Aorta (tissue), 5 donors: ENCODE measurements at regions not wholly inside any gene's neighbourhood (a gene's known extent, or its start where the extent isn't known, plus 50 kb on each side); places are given as distances from the start of the nearest gene placed in this dataset.
"Not testable (repeated sequence)": the region's sequence is repeated elsewhere in the genome, so short reads cannot be mapped to it uniquely, and the experiment has no call there.

Source experiments
- ATAC-seq: fragments of 200-7000 bp; cut with Tn5 transposase; one replicate; pipeline ENCODE4 v1.9.1; 2022; ENCODE audit warnings: moderate library complexity; ENCODE audit not compliant: low FRiP score
- DNase-seq, 2 donors: peaks; one replicate each; pipeline ENCODE4 v3.0.0-alpha.2; 2020
- H3K27ac ChIP-seq, 2 donors: one replicate each; pipeline ENCODE4 v1.5.1; 2013; ENCODE audit warnings: low read length in 2 of 2, mild to moderate bottlenecking in 2 of 2, moderate library complexity in 2 of 2, control low read depth in 1 of 2, inconsistent platforms in 1 of 2, low read depth in 1 of 2
- H3K27me3 ChIP-seq, 2 donors: one replicate each; pipeline ENCODE4 v1.6.1; 2013; ENCODE audit warnings: control low read depth in 1 of 2, low read length in 1 of 2, mild to moderate bottlenecking in 1 of 2, moderate library complexity in 1 of 2; ENCODE audit not compliant: insufficient read depth in 2 of 2, control insufficient read depth in 1 of 2
- H3K36me3 ChIP-seq, 2 donors: one replicate each; pipeline ENCODE4 v1.6.1; 2013; ENCODE audit warnings: control low read depth in 1 of 2, low read length in 1 of 2, mild to moderate bottlenecking in 1 of 2; ENCODE audit not compliant: insufficient read depth in 2 of 2, control insufficient read depth in 1 of 2
- H3K4me1 ChIP-seq, 2 donors: one replicate each; pipeline ENCODE4 v1.6.1; 2013; ENCODE audit warnings: low read length in 2 of 2, control low read depth in 1 of 2, mild to moderate bottlenecking in 1 of 2, moderate library complexity in 1 of 2; ENCODE audit not compliant: insufficient read depth in 2 of 2, control insufficient read depth in 1 of 2
- H3K4me3 ChIP-seq, 2 donors: one replicate each; pipeline ENCODE4 v1.5.1; 2013; ENCODE audit warnings: low read length in 2 of 2, control low read depth in 1 of 2, mild to moderate bottlenecking in 1 of 2
- H3K9me3 ChIP-seq: one replicate; pipeline ENCODE4 v1.6.1; 2013; ENCODE audit warnings: mild to moderate bottlenecking, low read length; ENCODE audit not compliant: control insufficient read depth
- WGBS, 2 donors: extraction: QIAGEN DNeasy Blood & Tissue Kit; methylation state at CpG; one replicate each; pipeline ENCODE4 v1.1.7; 2013; 5-methylcytosine and 5-hydroxymethylcytosine counted together
- intact Hi-C, 2 donors: fragments of 100-400 bp; cut with DNase I; formaldehyde crosslinking; loops; one replicate each; pipeline versions ENCODE4 v1.14.2 to v1.15.0; 2022
- donor health status: healthy with polysubstance abuse.
- donor health status: Bipolar disorder and iron deficiency.
- donor health status: DM: no; HTN: no; CAD: no.
- donor health status: DM: no; HTN: no; CAD: no.
- donor health status: DM: yes; HTN: yes; CAD: no.

DNA sequence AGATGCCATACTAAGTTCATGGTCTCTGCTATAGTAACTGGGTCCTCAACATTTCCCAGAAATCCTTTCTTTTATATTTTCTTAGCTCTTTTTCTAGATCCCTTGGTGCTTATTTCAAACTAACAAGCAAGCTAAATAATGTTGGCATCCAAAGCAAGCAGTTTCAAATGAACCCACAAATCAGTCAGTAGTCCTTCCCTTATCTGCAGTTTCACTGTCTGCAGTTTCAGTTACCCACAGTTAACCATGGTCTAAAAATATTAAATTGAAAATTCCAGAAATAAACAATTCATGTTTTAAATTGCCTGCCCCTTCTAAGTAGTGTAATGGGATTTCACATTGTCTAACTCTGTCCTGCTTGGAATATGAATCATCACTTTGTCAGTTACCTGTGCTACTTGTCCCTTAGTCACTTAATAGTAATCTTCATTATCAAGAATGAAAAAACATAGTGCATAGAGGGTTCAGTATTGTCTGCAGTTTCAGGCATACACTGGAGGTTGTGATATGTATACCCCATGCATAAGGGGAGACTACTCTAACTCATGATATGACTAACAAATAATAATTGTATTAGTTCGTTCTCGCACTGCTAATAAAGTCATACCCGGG, 633.7 kb downstream of the MECOM start:
- Histone ChIP-seq H3K27me3 (no peaks in the 10 kb centered on the region), H3K4me3 (no peak overlapping the region), H3K36me3 (no peaks in the 10 kb centered on the region), H3K27ac (no peak overlapping the region), H3K4me1 (no peaks in the 10 kb centered on the region), H3K9me3 (peaks cover 1% of the 10 kb centered on the region)
- intact Hi-C loops = no loop called here
- WGBS, 2 donors = 96 to 97% methylated on average over 3 of the region's 3 CpGs
- no peak for DNase-seq
- ATAC-seq = no peak

DNA sequence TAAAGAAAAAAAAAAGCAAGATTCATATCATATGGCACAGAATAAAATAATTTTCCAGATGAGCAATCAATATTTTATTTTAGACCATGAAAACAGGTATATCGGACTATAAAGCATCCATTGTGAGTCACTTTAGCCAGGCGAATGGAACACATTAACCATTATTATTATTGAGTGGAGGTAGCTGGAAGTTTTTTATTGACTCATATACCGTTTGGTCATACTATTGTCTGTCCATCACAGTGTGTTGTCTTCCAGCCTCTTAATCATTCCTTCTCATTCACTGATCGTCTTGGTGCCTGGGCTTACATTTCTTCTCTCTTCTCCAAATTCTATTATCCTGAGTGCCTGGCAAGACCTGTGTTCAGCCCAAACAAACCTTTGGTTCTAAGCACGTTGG, 634.8 kb downstream of the MECOM start:
- no peak for ATAC-seq

DNA sequence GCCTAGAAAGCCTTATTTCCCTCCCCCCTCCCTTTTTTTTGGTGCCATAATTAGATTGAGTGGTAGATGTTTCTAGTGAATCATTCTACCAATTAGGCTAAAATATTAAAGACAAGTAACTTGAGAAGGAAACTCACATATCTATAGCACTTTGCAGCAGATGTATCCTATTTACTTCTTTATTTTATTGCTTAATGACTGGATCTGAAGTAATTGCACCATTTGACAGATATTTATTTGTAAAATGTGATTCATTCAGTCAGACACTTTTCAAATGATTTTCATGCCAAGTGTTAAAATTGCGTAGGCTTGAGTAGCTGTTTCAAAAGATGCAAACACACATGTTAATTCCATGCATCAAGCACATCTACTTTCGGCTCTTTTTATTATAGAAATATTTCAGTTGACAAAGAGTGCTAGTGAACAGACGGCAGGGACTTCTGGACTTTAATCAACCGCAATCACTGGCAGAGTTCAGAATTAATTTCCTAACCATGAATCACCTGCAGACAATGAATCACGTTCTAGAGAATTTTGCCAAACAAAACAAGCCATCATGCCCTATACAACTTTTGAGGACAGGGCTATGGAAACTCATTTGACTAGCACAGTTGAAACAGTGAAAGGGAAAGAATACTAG, 636.8 kb downstream of the MECOM start:
- DNase-seq = no peak
- peaks cover 1% of the 10 kb centered on the region for H3K9me3 ChIP-seq
- ATAC-seq = no peak
- peak overlapping the region in 1 of 2 donors; percentile 8 for H3K4me3 ChIP-seq
- H3K36me3 ChIP-seq = no peaks in the 10 kb centered on the region
- no peaks in the 10 kb centered on the region for H3K27me3 ChIP-seq
- 7 to 9% methylated on average over 5 of the region's 5 CpGs for WGBS, 2 donors
- H3K27ac ChIP-seq = no peak overlapping the region
- intact Hi-C loops = no loop called here
- no peaks in the 10 kb centered on the region for H3K4me1 ChIP-seq

More for the DNA sequence above, 634.8 kb downstream of the MECOM start:
- Histone ChIP-seq H3K4me3 (no peak overlapping the region), H3K9me3 (peaks cover 1% of the 10 kb centered on the region), H3K4me1 (no peaks in the 10 kb centered on the region), H3K27me3 (no peaks in the 10 kb centered on the region), H3K36me3 (no peaks in the 10 kb centered on the region), H3K27ac (no peak overlapping the region)
- intact Hi-C loops = no loop called here
- 97 to 100% methylated on average over 5 of the region's 5 CpGs for WGBS, 2 donors
- DNase-seq = no peak

- 3 to 19% methylated on average over 1 of the region's 1 CpG for WGBS, 2 donors
Measured at GRCh38 chr3:169022457-169022856, 641.1 kb downstream of the MECOM start.

GRCh38 chr3:169020371-169020770, 643.1 kb downstream of the MECOM start:
- Histone ChIP-seq H3K27me3 (no peaks in the 10 kb centered on the region), H3K27ac (no peak overlapping the region), H3K9me3 (no peaks in the 10 kb centered on the region), H3K4me3 (no peak overlapping the region), H3K36me3 (no peaks in the 10 kb centered on the region), H3K4me1 (no peaks in the 10 kb centered on the region)
- no peak for DNase-seq
- intact Hi-C loops = no loop called here
- no CpG with 5 or more reads among the region's 1 CpG for WGBS, 2 donors
- no peak for ATAC-seq

More at GRCh38 chr3:169022457-169022856, 641.1 kb downstream of the MECOM start:
- Histone ChIP-seq H3K4me3 (no peak overlapping the region), H3K36me3 (no peaks in the 10 kb centered on the region), H3K4me1 (no peaks in the 10 kb centered on the region), H3K9me3 (no peaks in the 10 kb centered on the region), H3K27ac (no peak overlapping the region), H3K27me3 (no peaks in the 10 kb centered on the region)
- DNase-seq (no peak), ATAC-seq (no peak)
- intact Hi-C loops = no loop called here

GRCh38 chr3:169009453-169009852, 654.1 kb downstream of the MECOM start:
- H3K4me1 ChIP-seq = no peaks in the 10 kb centered on the region
- no peak for ATAC-seq
- no peak for DNase-seq
- no peaks in the 10 kb centered on the region for H3K36me3 ChIP-seq
- no peak overlapping the region for H3K27ac ChIP-seq
- H3K4me3 ChIP-seq = no peak overlapping the region
- H3K27me3 ChIP-seq = no peaks in the 10 kb centered on the region
- no peaks in the 10 kb centered on the region for H3K9me3 ChIP-seq
- intact Hi-C loops = loop anchor here in 1 of 2 donors (10.0 kb wide), 1 partner anchor 55 kb away; no protein-coding TSS in a partner anchor

- WGBS, 2 donors = 50 to 70% methylated on average over 2 of the region's 2 CpGs
- H3K27me3 ChIP-seq = no peaks in the 10 kb centered on the region
- no peak for DNase-seq
- no peaks in the 10 kb centered on the region for H3K36me3 ChIP-seq
- no peak overlapping the region for H3K4me3 ChIP-seq
- no peak overlapping the region for H3K27ac ChIP-seq
- ATAC-seq = no peak
- H3K9me3 ChIP-seq = no peaks in the 10 kb centered on the region
- no peaks in the 10 kb centered on the region for H3K4me1 ChIP-seq
- intact Hi-C loops = loop anchor here in 1 of 2 donors (10.0 kb wide), 1 partner anchor 54 kb away; no protein-coding TSS in a partner anchor
Measured at GRCh38 chr3:169008776-169009358, 654.6 kb downstream of the MECOM start.

- no peak overlapping the region for H3K4me3 ChIP-seq
- H3K9me3 ChIP-seq = no peaks in the 10 kb centered on the region
- intact Hi-C loops = loop anchor here in 1 of 2 donors (10.0 kb wide), 1 partner anchor 52 kb away; no protein-coding TSS in a partner anchor
- no peaks in the 10 kb centered on the region for H3K4me1 ChIP-seq
- H3K36me3 ChIP-seq = no peaks in the 10 kb centered on the region
- H3K27ac ChIP-seq = no peak overlapping the region
- 91 to 98% methylated on average over 2 of the region's 2 CpGs for WGBS, 2 donors
- DNase-seq (no peak), ATAC-seq (no peak)
- no peaks in the 10 kb centered on the region for H3K27me3 ChIP-seq
Measured at GRCh38 chr3:169007145-169007544, 656.4 kb downstream of the MECOM start.

GRCh38 chr3:169006398-169006797, 657.1 kb downstream of the MECOM start:
- H3K9me3 ChIP-seq, ATAC-seq, H3K36me3 ChIP-seq, H3K4me1 ChIP-seq, H3K27me3 ChIP-seq, H3K27ac ChIP-seq, DNase-seq, H3K4me3 ChIP-seq: not testable (repeated sequence)
- intact Hi-C loops = loop anchor here in 1 of 2 donors (10.0 kb wide), 1 partner anchor 52 kb away; no protein-coding TSS in a partner anchor
- 97 to 99% methylated on average over 3 to 5 of the region's 5 CpGs for WGBS, 2 donors
